GM21786 (cell line): ENCODE measurements at regions not wholly inside any gene's neighbourhood (a gene's known extent, or its start where the extent isn't known, plus 50 kb on each side); places are given as distances from the start of the nearest gene placed in this dataset.

ENCODE experiments used
- ATAC-seq: cut with Tn5 transposase; IDR thresholded peaks from one replicate; pipeline ENCODE4 v1.9.1; 2021; ENCODE audit not compliant: unreplicated experiment

- ATAC-seq = no peak
Observed at GRCh38 chrX:40325161-40325560, 227.4 kb upstream of the BCOR start.

GRCh38 chrX:40323977-40324376 lies 226.2 kb upstream of the BCOR start:
- ATAC-seq = no peak

GRCh38 chrX:40320819-40321218 lies 223.1 kb upstream of the BCOR start:
- ATAC-seq = no peak

GRCh38 chrX:40318801-40319200 lies 221.0 kb upstream of the BCOR start:
- no peak for ATAC-seq

GRCh38 chrX:40318076-40318475 lies 220.3 kb upstream of the BCOR start:
- ATAC-seq = no peak

GRCh38 chrX:40316502-40316901 lies 218.7 kb upstream of the BCOR start:
- ATAC-seq = no peak

GRCh38 chrX:40314070-40314469 lies 216.3 kb upstream of the BCOR start:
- no peak for ATAC-seq

- ATAC-seq = no peak
Observed at GRCh38 chrX:40313269-40313668, 215.5 kb upstream of the BCOR start.

- no peak for ATAC-seq
Observed at GRCh38 chrX:40310447-40310846, 212.7 kb upstream of the BCOR start.

GRCh38 chrX:40310016-40310415 lies 212.3 kb upstream of the BCOR start:
- no peak for ATAC-seq

- ATAC-seq = no peak
Observed at GRCh38 chrX:40307871-40308270, 210.1 kb upstream of the BCOR start.

- ATAC-seq = no peak
Observed at GRCh38 chrX:40304115-40304514, 206.4 kb upstream of the BCOR start.

GRCh38 chrX:40303256-40304077 lies 205.7 kb upstream of the BCOR start:
- no peak for ATAC-seq

- peak; percentile 48 for ATAC-seq
Observed at GRCh38 chrX:40300286-40300890, 202.6 kb upstream of the BCOR start.

- no peak for ATAC-seq
Observed at GRCh38 chrX:40299641-40300046, 201.9 kb upstream of the BCOR start.

- ATAC-seq = no peak
Observed at GRCh38 chrX:40298572-40299479, 201.1 kb upstream of the BCOR start.

- no peak for ATAC-seq
Observed at GRCh38 chrX:40298069-40298468, 200.3 kb upstream of the BCOR start.

GRCh38 chrX:40291553-40291952 lies 193.8 kb upstream of the BCOR start:
- ATAC-seq = no peak

- ATAC-seq = no peak
Observed at GRCh38 chrX:40290517-40290916, 192.8 kb upstream of the BCOR start.

GRCh38 chrX:40285876-40286275 lies 188.1 kb upstream of the BCOR start:
- ATAC-seq = no peak

- no peak for ATAC-seq
Observed at GRCh38 chrX:40284852-40285251, 187.1 kb upstream of the BCOR start.

GRCh38 chrX:40283981-40284380 lies 186.2 kb upstream of the BCOR start:
- no peak for ATAC-seq
